ENCODE measurements at regions not wholly inside any gene's neighbourhood (a gene's known extent, or its start where the extent isn't known, plus 50 kb on each side); places are given as distances from the start of the nearest gene placed in this dataset.

DNA sequence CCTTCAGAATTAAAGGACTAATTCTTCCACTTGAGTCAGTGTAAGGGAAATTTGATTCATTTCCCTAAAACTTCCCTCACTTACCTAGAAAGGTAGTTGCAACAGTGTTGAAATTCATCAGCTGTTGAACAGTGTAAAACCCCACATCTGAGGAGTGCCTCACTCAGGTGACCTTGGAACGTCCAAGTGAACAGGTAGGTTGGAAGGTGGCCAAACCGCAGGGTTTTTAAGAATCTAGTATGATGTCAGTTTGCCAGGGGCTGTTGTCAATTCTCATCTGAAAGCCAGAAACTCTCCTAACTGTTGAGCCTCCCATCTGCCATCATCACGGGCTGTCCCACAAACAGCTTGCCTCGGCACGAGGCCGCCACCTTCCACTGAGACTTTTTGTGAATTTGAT lies 105.7 kb downstream of the TMEM174 start:
- Histone ChIP-seq H3T11ph (ENCODE audit: low read length) (no peak overlapping the region), H2AK5ac (ENCODE audit: insufficient read length, low read length) (no peak overlapping the region), H3K9me3 (ENCODE audit: control insufficient read depth, low read depth, low read length) (no peaks in the 10 kb centered on the region), H4K5ac (ENCODE audit: insufficient read length, low read depth, low read length) (no peak overlapping the region), H2BK5ac (ENCODE audit: insufficient read length, low read length) (no peak overlapping the region), H3K27ac (ENCODE audit: insufficient read length, low read depth, low read length) (no peak overlapping the region), H4K20me1 (ENCODE audit: control insufficient read depth, insufficient read depth, insufficient read length) (no peaks in the 10 kb centered on the region), H3K23me2 (ENCODE audit: insufficient read length, low read depth, low read length, poor library complexity, severe bottlenecking) (no peaks in the 10 kb centered on the region), H2BK120ac (ENCODE audit: low read depth, low read length, poor library complexity, severe bottlenecking) (no peak overlapping the region), H3K14ac (ENCODE audit: insufficient read depth, low read length) (no peak overlapping the region), H3K9ac (ENCODE audit: extremely low read depth, insufficient read length, low read length) (no peak overlapping the region), H3K56ac (ENCODE audit: insufficient read length, low read depth, low read length) (no peak overlapping the region), H4K91ac (ENCODE audit: insufficient read length, low read depth, low read length) (no peak overlapping the region), H3K27me3 (ENCODE audit: insufficient read depth, low read length) (no peaks in the 10 kb centered on the region), H3K4ac (ENCODE audit: low read depth, low read length) (no peak overlapping the region), H3K79me2 (ENCODE audit: insufficient read depth, low read length) (no peaks in the 10 kb centered on the region), H3K4me1 (ENCODE audit: insufficient read depth, low read length) (peaks cover 6% of the 10 kb centered on the region; the same call in 1 of the 2 replicates), H4K8ac (replicated peaks; ENCODE audit: insufficient read length, low read depth, low read length) (no peak overlapping the region), H3K4me2 (ENCODE audit: insufficient read depth, insufficient read length, low read length) (no peak overlapping the region), H2BK20ac (ENCODE audit: low read depth, low read length, poor library complexity, severe bottlenecking) (no peak overlapping the region), H3K18ac (ENCODE audit: insufficient read length, low read depth, low read length) (no peak overlapping the region), H3K79me1 (ENCODE audit: insufficient read depth, low read depth, low read length, poor library complexity, severe bottlenecking) (no peaks in the 10 kb centered on the region), H2AFZ (ENCODE audit: low read length) (no peak overlapping the region), H2BK12ac (ENCODE audit: insufficient read length, low read depth, low read length) (no peak overlapping the region), H3K23ac (ENCODE audit: insufficient read length, low read depth, low read length) (no peak overlapping the region), H2BK15ac (ENCODE audit: low read depth, low read length) (no peak overlapping the region)
- Mint-ChIP-seq H3K27me3 (ENCODE audit: low read depth) (peaks cover 27% of the 10 kb centered on the region), H3K4me3 (no peak overlapping the region), H3K27ac (no peak overlapping the region), H3K9me3 (no peaks in the 10 kb centered on the region), H3K36me3 (ENCODE audit: insufficient read depth in 1 of 3, low read depth in 3 of 3) (no peaks in the 10 kb centered on the region), H3K4me1 (peaks cover 25 to 26% of the 10 kb centered on the region in 2 experiments)
- DNase-seq: no peak
- TF ChIP-seq, protein P1, sequence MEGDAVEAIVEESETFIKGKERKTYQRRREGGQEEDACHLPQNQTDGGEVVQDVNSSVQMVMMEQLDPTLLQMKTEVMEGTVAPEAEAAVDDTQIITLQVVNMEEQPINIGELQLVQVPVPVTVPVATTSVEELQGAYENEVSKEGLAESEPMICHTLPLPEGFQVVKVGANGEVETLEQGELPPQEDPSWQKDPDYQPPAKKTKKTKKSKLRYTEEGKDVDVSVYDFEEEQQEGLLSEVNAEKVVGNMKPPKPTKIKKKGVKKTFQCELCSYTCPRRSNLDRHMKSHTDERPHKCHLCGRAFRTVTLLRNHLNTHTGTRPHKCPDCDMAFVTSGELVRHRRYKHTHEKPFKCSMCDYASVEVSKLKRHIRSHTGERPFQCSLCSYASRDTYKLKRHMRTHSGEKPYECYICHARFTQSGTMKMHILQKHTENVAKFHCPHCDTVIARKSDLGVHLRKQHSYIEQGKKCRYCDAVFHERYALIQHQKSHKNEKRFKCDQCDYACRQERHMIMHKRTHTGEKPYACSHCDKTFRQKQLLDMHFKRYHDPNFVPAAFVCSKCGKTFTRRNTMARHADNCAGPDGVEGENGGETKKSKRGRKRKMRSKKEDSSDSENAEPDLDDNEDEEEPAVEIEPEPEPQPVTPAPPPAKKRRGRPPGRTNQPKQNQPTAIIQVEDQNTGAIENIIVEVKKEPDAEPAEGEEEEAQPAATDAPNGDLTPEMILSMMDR (conservative IDR thresholded peaks at IDR 0.05): no peak
- WGBS (ENCODE audit: extremely low coverage, insufficient read length, low lambda C conversion rate): no CpG with 5 or more reads among the region's 6 CpGs

All from H9 (cell line).